CD14-positive monocyte (primary cell): ENCODE measurements at regions not wholly inside any gene's neighbourhood (a gene's known extent, or its start where the extent isn't known, plus 50 kb on each side); places are given as distances from the start of the nearest gene placed in this dataset.
A peak's percentile ranks its signal among the peaks of the same experiment; 100 is the strongest.

Experiments
- DNase-seq, 3 donors: peaks; one replicate each; pipeline ENCODE4 v3.0.0-alpha.2; 2011 to 2022
- H2AFZ ChIP-seq: 2 replicates; pipeline ENCODE4 v1.6.0; 2012; ENCODE audit warnings: mild to moderate bottlenecking, low read depth, low read length, inconsistent platforms; ENCODE audit not compliant: insufficient read depth, poor library complexity, severe bottlenecking
- H3K27ac ChIP-seq, 2 donors: 1 replicate in 1 of 2; 2 replicates in 1 of 2; pipeline ENCODE4 v1.5.1; 2012 to 2013; ENCODE audit warnings: low read length in 2 of 2, control low read depth in 1 of 2, inconsistent platforms in 1 of 2, low read depth in 1 of 2, mild to moderate bottlenecking in 1 of 2
- H3K27me3 ChIP-seq, 2 donors: one replicate each; pipeline versions ENCODE4 v1.6.0 to v1.6.1; 2011 to 2013; ENCODE audit warnings: low read length in 2 of 2; ENCODE audit not compliant: control insufficient read depth in 2 of 2, insufficient read depth in 2 of 2
- H3K36me3 ChIP-seq, 2 donors: replicated peaks in 1 of 2; 1 replicate in 1 of 2; 2 replicates in 1 of 2; pipeline versions ENCODE4 v1.5.1 to v1.6.1; 2012 to 2013; ENCODE audit warnings: low read length in 2 of 2, control low read depth in 1 of 2, inconsistent platforms in 1 of 2, mild to moderate bottlenecking in 1 of 2; ENCODE audit not compliant: insufficient read depth in 2 of 2, control insufficient read depth in 1 of 2
- H3K4me1 ChIP-seq, 2 donors: 1 replicate in 1 of 2; 2 replicates in 1 of 2; pipeline versions ENCODE4 v1.5.1 to v1.6.1; 2012 to 2013; ENCODE audit warnings: low read length in 2 of 2, control low read depth in 1 of 2, inconsistent platforms in 1 of 2, mild to moderate bottlenecking in 1 of 2, moderate library complexity in 1 of 2; ENCODE audit not compliant: insufficient read depth in 2 of 2, control insufficient read depth in 1 of 2
- H3K4me2 ChIP-seq: replicated peaks from 2 replicates; pipeline ENCODE3; 2012; ENCODE audit warnings: low read length, moderate library complexity, mild to moderate bottlenecking; ENCODE audit not compliant: poor library complexity, severe bottlenecking; ENCODE audit errors: extremely low read depth
- H3K4me3 ChIP-seq, 3 experiments: fragments of 200-600 bp in 1 of 3; sonication (generic) in 1 of 3; replicated peaks in 1 of 3; 1 replicate in 2 of 3; 2 replicates in 1 of 3; pipeline ENCODE4 v1.5.1; 2011 to 2013; ENCODE audit warnings: low read length in 3 of 3, mild to moderate bottlenecking in 3 of 3, control low read depth in 2 of 3, low read depth in 2 of 3, inconsistent platforms in 1 of 3, moderate library complexity in 1 of 3
- H3K79me2 ChIP-seq: 2 replicates; pipeline ENCODE4 v1.6.0; 2012; ENCODE audit warnings: mild to moderate bottlenecking, control low read depth, inconsistent platforms, low read length, moderate library complexity; ENCODE audit not compliant: insufficient read depth
- H3K9ac ChIP-seq: 2 replicates; pipeline ENCODE4 v1.6.0; 2017; ENCODE audit warnings: low read length, mild to moderate bottlenecking; ENCODE audit not compliant: insufficient read depth, poor library complexity, severe bottlenecking
- H3K9me3 ChIP-seq, 2 donors: replicated peaks in 1 of 2; 1 replicate in 1 of 2; 2 replicates in 1 of 2; pipeline versions ENCODE4 v1.5.1 to v1.6.1; 2012 to 2013; ENCODE audit warnings: low read length in 2 of 2, control low read depth in 1 of 2; ENCODE audit not compliant: control insufficient read depth in 1 of 2, insufficient read depth in 1 of 2
- H4K20me1 ChIP-seq: 2 replicates; pipeline ENCODE4 v1.6.0; 2012; ENCODE audit warnings: mild to moderate bottlenecking, low read length, control low read depth, moderate library complexity; ENCODE audit not compliant: insufficient read depth
- H3K27ac Mint-ChIP-seq, 7 donors: one replicate each; pipeline ENCODE4 v1.8.0; 2020; ENCODE audit warnings: mild to moderate bottlenecking in 7 of 7, mixed read lengths in 7 of 7, moderate library complexity in 6 of 7, inconsistent platforms in 2 of 7
- H3K27me3 Mint-ChIP-seq, 3 donors: one replicate each; pipeline ENCODE4 v1.8.0; 2021 to 2022; ENCODE audit warnings: low read depth in 3 of 3, mild to moderate bottlenecking in 3 of 3, mixed read lengths in 3 of 3, moderate library complexity in 3 of 3, inconsistent platforms in 1 of 3
- H3K36me3 Mint-ChIP-seq, 2 donors: one replicate each; pipeline ENCODE4 v1.8.0; 2020; ENCODE audit warnings: mixed read lengths in 2 of 2, inconsistent platforms in 1 of 2, mild to moderate bottlenecking in 1 of 2
- H3K4me1 Mint-ChIP-seq: one replicate; pipeline ENCODE4 v1.8.0; 2020; ENCODE audit warnings: mild to moderate bottlenecking, mixed read lengths
- H3K4me3 Mint-ChIP-seq, 2 donors: one replicate each; pipeline ENCODE4 v1.8.0; 2020; ENCODE audit warnings: mild to moderate bottlenecking in 2 of 2, mixed read lengths in 2 of 2, moderate library complexity in 1 of 2
- H3K9me3 Mint-ChIP-seq, 7 donors: one replicate each; pipeline ENCODE4 v1.8.0; 2020 to 2022; ENCODE audit warnings: mixed read lengths in 7 of 7, mild to moderate bottlenecking in 6 of 7, moderate library complexity in 6 of 7, inconsistent platforms in 2 of 7
- CTCF ChIP-seq: fragments of 200-600 bp; IDR thresholded peaks from one replicate; pipeline ENCODE4 v1.8.0; 2022; ENCODE audit warnings: antibody characterized with exemption, mild to moderate bottlenecking
- WGBS: methylation state at CpG from one replicate; pipeline ENCODE4 v1.1.5; 2013; ENCODE audit warnings: missing lambda C conversion rate; ENCODE audit not compliant: insufficient coverage; 5-methylcytosine and 5-hydroxymethylcytosine counted together
- intact Hi-C, 2 donors: fragments of 100-400 bp; cut with micrococcal nuclease; formaldehyde crosslinking; loops; one replicate each; pipeline versions ENCODE4 v1.15.0 to v1.15.1; 2023

- no peak for DNase-seq
- WGBS = no CpG with 5 or more reads among the region's 4 CpGs
Observed at GRCh38 chr6:51268666-51269065, 450.0 kb downstream of the TFAP2B start.

GRCh38 chr6:51269876-51270275 lies 451.2 kb downstream of the TFAP2B start:
- H3K36me3 ChIP-seq = no peaks in the 10 kb centered on the region
- TF ChIP-seq CTCF = no peak
- no peak overlapping the region for H3K9ac ChIP-seq
- intact Hi-C loops = no loop called here
- H3K9me3 Mint-ChIP-seq = peaks cover 0 to 8% (median 7%) of the 10 kb centered on the region in 7 donors
- DNase-seq = no peak
- no peaks in the 10 kb centered on the region for H3K27me3 ChIP-seq
- H3K4me1 Mint-ChIP-seq = peaks cover 58% of the 10 kb centered on the region
- H2AFZ ChIP-seq = no peak overlapping the region
- no peak overlapping the region for H3K27ac ChIP-seq
- no peaks in the 10 kb centered on the region for H3K36me3 Mint-ChIP-seq
- no peak overlapping the region for H3K4me2 ChIP-seq
- no peaks in the 10 kb centered on the region for H4K20me1 ChIP-seq
- no peak overlapping the region for H3K27ac Mint-ChIP-seq
- H3K79me2 ChIP-seq = no peaks in the 10 kb centered on the region
- H3K4me1 ChIP-seq = peaks cover 47 to 57% of the 10 kb centered on the region in 2 donors
- H3K4me3 ChIP-seq = no peak overlapping the region
- H3K27me3 Mint-ChIP-seq = peaks cover 0 to 2% (median 0%) of the 10 kb centered on the region in 3 donors
- peaks cover 0 to 4% of the 10 kb centered on the region in 2 donors for H3K9me3 ChIP-seq
- no peak overlapping the region for H3K4me3 Mint-ChIP-seq

More at GRCh38 chr6:51268666-51269065, 450.0 kb downstream of the TFAP2B start:
- Histone ChIP-seq H4K20me1 (no peaks in the 10 kb centered on the region), H3K9me3 (peaks cover 0 to 4% of the 10 kb centered on the region in 2 donors), H3K27me3 (no peaks in the 10 kb centered on the region), H2AFZ (peak overlapping the region; percentile 15), H3K36me3 (no peaks in the 10 kb centered on the region), H3K4me2 (no peak overlapping the region), H3K79me2 (no peaks in the 10 kb centered on the region), H3K4me3 (no peak overlapping the region), H3K9ac (no peak overlapping the region), H3K27ac (no peak overlapping the region), H3K4me1 (peaks cover 40 to 56% of the 10 kb centered on the region in 2 donors)
- H3K36me3 Mint-ChIP-seq = no peaks in the 10 kb centered on the region
- H3K27me3 Mint-ChIP-seq = peaks cover 0 to 2% (median 0%) of the 10 kb centered on the region in 3 donors
- peak overlapping the region in 1 of 7 donors; percentile 16 for H3K27ac Mint-ChIP-seq
- peaks cover 0 to 8% (median 7%) of the 10 kb centered on the region in 7 donors for H3K9me3 Mint-ChIP-seq
- H3K4me1 Mint-ChIP-seq = peaks cover 53% of the 10 kb centered on the region
- intact Hi-C loops = no loop called here
- no peak for TF ChIP-seq CTCF
- H3K4me3 Mint-ChIP-seq = no peak overlapping the region
